ENCODE measurements at regions not wholly inside any gene's neighbourhood (a gene's known extent, or its start where the extent isn't known, plus 50 kb on each side); places are given as distances from the start of the nearest gene placed in this dataset.

GRCh38 chr3:81299481-81299880 is 462.0 kb downstream of the GBE1 start:
- WGBS, 2 donors, result 84 to 87% methylated on average over 3 of the region's 3 CpGs
- Histone ChIP-seq H3K9me3 (no peaks in the 10 kb centered on the region), H3K27me3 (no peaks in the 10 kb centered on the region), H3K4me1 (no peaks in the 10 kb centered on the region), H3K4me3 (no peak overlapping the region), H3K27ac (no peak overlapping the region), H3K36me3 (replicated peaks in 1 of 2; ENCODE audit: insufficient read depth in 1 of 2, low read depth in 2 of 2) (no peaks in the 10 kb centered on the region)
- no peak for ATAC-seq
- DNase-seq, result no peak
- intact Hi-C loops (cut with DNase I), result no loop called here
- no peak for TF ChIP-seq POLR2A (IDR thresholded peaks at IDR 0.05)
- no peak for TF ChIP-seq CTCF (IDR thresholded peaks at IDR 0.05)

GRCh38 chr3:81295906-81296577 is 465.4 kb downstream of the GBE1 start:
- Histone ChIP-seq H3K4me1 (no peaks in the 10 kb centered on the region), H3K9me3 (no peaks in the 10 kb centered on the region), H3K4me3 (no peak overlapping the region), H3K27me3 (no peaks in the 10 kb centered on the region), H3K27ac (no peak overlapping the region), H3K36me3 (replicated peaks in 1 of 2; ENCODE audit: insufficient read depth in 1 of 2, low read depth in 2 of 2) (no peaks in the 10 kb centered on the region)
- intact Hi-C loops (cut with DNase I), result no loop called here
- no peak for DNase-seq
- TF ChIP-seq CTCF (IDR thresholded peaks at IDR 0.05) (no peak), POLR2A (IDR thresholded peaks at IDR 0.05) (no peak)
- no peak for ATAC-seq
- 71 to 86% methylated on average over 1 of the region's 1 CpG for WGBS, 2 donors

GRCh38 chr3:81293156-81293555 is 468.3 kb downstream of the GBE1 start:
- ATAC-seq (no peak), DNase-seq (no peak)
- WGBS, 2 donors, result 50 to 57% methylated on average over 3 of the region's 3 CpGs
- Histone ChIP-seq H3K4me3 (no peak overlapping the region), H3K4me1 (no peaks in the 10 kb centered on the region), H3K36me3 (replicated peaks in 1 of 2; ENCODE audit: insufficient read depth in 1 of 2, low read depth in 2 of 2) (no peaks in the 10 kb centered on the region), H3K27ac (no peak overlapping the region), H3K27me3 (no peaks in the 10 kb centered on the region), H3K9me3 (no peaks in the 10 kb centered on the region)
- TF ChIP-seq CTCF (IDR thresholded peaks at IDR 0.05) (no peak), POLR2A (IDR thresholded peaks at IDR 0.05) (no peak)
- intact Hi-C loops (cut with DNase I), result no loop called here

GRCh38 chr3:81291586-81291985 is 469.9 kb downstream of the GBE1 start:
- TF ChIP-seq POLR2A (IDR thresholded peaks at IDR 0.05), result no peak
- TF ChIP-seq CTCF (IDR thresholded peaks at IDR 0.05), result no peak
- no peak overlapping the region for H3K27ac ChIP-seq
- intact Hi-C loops (cut with DNase I), result no loop called here
- 26 to 38% methylated on average over 1 of the region's 1 CpG for WGBS, 2 donors
- no peaks in the 10 kb centered on the region for H3K9me3 ChIP-seq
- H3K27me3 ChIP-seq, result no peaks in the 10 kb centered on the region
- ATAC-seq (no peak), DNase-seq (no peak)
- no peaks in the 10 kb centered on the region for H3K4me1 ChIP-seq
- H3K4me3 ChIP-seq, result no peak overlapping the region
- no peaks in the 10 kb centered on the region for H3K36me3 ChIP-seq (replicated peaks in 1 of 2; ENCODE audit: insufficient read depth in 1 of 2, low read depth in 2 of 2)

GRCh38 chr3:81289676-81290075 is 471.8 kb downstream of the GBE1 start:
- H3K9me3 ChIP-seq, result no peaks in the 10 kb centered on the region
- DNase-seq, result no peak
- H3K27ac ChIP-seq, result no peak overlapping the region
- 65 to 74% methylated on average over 3 of the region's 3 CpGs for WGBS, 2 donors
- intact Hi-C loops (cut with DNase I), result no loop called here
- ATAC-seq, result no peak
- H3K36me3 ChIP-seq (replicated peaks in 1 of 2; ENCODE audit: insufficient read depth in 1 of 2, low read depth in 2 of 2), result no peaks in the 10 kb centered on the region
- no peaks in the 10 kb centered on the region for H3K27me3 ChIP-seq
- no peak overlapping the region for H3K4me3 ChIP-seq
- H3K4me1 ChIP-seq, result no peaks in the 10 kb centered on the region
- TF ChIP-seq CTCF (IDR thresholded peaks at IDR 0.05) (no peak), POLR2A (IDR thresholded peaks at IDR 0.05) (no peak)
